ENCODE measurements at regions not wholly inside any gene's neighbourhood (a gene's known extent, or its start where the extent isn't known, plus 50 kb on each side); places are given as distances from the start of the nearest gene placed in this dataset.
"Not testable (repeated sequence)": the region's sequence is repeated elsewhere in the genome, so short reads cannot be mapped to it uniquely, and the experiment has no call there.

- peak; percentile 91 for DNase-seq (ENCODE audit: low read depth)
Measured at GRCh38 chr17:47066841-47067682, 88.0 kb upstream of the RPRML start.

- no peak for DNase-seq (ENCODE audit: low read depth)
Measured at GRCh38 chr17:47066095-47066494, 87.0 kb upstream of the RPRML start.

GRCh38 chr17:47064684-47065083 lies 85.6 kb upstream of the RPRML start:
- DNase-seq (ENCODE audit: low read depth): no peak

GRCh38 chr17:47063475-47063874 lies 84.4 kb upstream of the RPRML start:
- no peak for DNase-seq (ENCODE audit: low read depth)

GRCh38 chr17:47062851-47063250 lies 83.8 kb upstream of the RPRML start:
- not testable (repeated sequence) for DNase-seq (ENCODE audit: low read depth)

GRCh38 chr17:47060005-47060404 lies 81.0 kb upstream of the RPRML start:
- not testable (repeated sequence) for DNase-seq (ENCODE audit: low read depth)

GRCh38 chr17:47057830-47058229 lies 78.8 kb upstream of the RPRML start:
- no peak for DNase-seq (ENCODE audit: low read depth)

- not testable (repeated sequence) for DNase-seq (ENCODE audit: low read depth)
Measured at GRCh38 chr17:47057279-47057678, 78.2 kb upstream of the RPRML start.

- not testable (repeated sequence) for DNase-seq (ENCODE audit: low read depth)
Measured at GRCh38 chr17:47056687-47057086, 77.6 kb upstream of the RPRML start.

Data from LHCN-M2 (cell line).